ENCODE measurements at regions not wholly inside any gene's neighbourhood (a gene's known extent, or its start where the extent isn't known, plus 50 kb on each side); places are given as distances from the start of the nearest gene placed in this dataset.
"Not testable (repeated sequence)": the region's sequence is repeated elsewhere in the genome, so short reads cannot be mapped to it uniquely, and the experiment has no call there.

- H3K4me3 ChIP-seq (ENCODE audit: low read depth, low read length) = no peak overlapping the region
- DNase-seq (ENCODE audit: low read depth) = no peak
These were observed 212.8 kb upstream of the CAND1 start for GRCh38 chr12:67056329-67056728.

GRCh38 chr12:67057072-67057471 lies 212.1 kb upstream of the CAND1 start:
- H3K4me3 ChIP-seq (ENCODE audit: low read depth, low read length) = no peak overlapping the region
- no peak for DNase-seq (ENCODE audit: low read depth)

- H3K4me3 ChIP-seq (ENCODE audit: low read depth, low read length) = no peak overlapping the region
- DNase-seq (ENCODE audit: low read depth) = no peak
These were observed 207.0 kb upstream of the CAND1 start for GRCh38 chr12:67062193-67062592.

GRCh38 chr12:67067453-67068203 lies 201.5 kb upstream of the CAND1 start:
- no peak for DNase-seq (ENCODE audit: low read depth)
- no peak overlapping the region for H3K4me3 ChIP-seq (ENCODE audit: low read depth, low read length)

GRCh38 chr12:67068204-67068731 lies 200.9 kb upstream of the CAND1 start:
- H3K4me3 ChIP-seq (ENCODE audit: low read depth, low read length) = peak overlapping the region; percentile 51
- no peak for DNase-seq (ENCODE audit: low read depth)

GRCh38 chr12:67068761-67069450 lies 200.3 kb upstream of the CAND1 start:
- no peak for DNase-seq (ENCODE audit: low read depth)
- H3K4me3 ChIP-seq (ENCODE audit: low read depth, low read length) = peak overlapping the region; percentile 52

GRCh38 chr12:67069451-67070306 lies 199.5 kb upstream of the CAND1 start:
- DNase-seq (ENCODE audit: low read depth) = no peak

GRCh38 chr12:67070307-67070600 lies 198.9 kb upstream of the CAND1 start:
- no peak overlapping the region for H3K4me3 ChIP-seq (ENCODE audit: low read depth, low read length)
- no peak for DNase-seq (ENCODE audit: low read depth)

More at GRCh38 chr12:67069451-67070306, 199.5 kb upstream of the CAND1 start:
- H3K4me3 ChIP-seq (ENCODE audit: low read depth, low read length) = peak overlapping the region; percentile 52

- no peak for DNase-seq (ENCODE audit: low read depth)
- H3K4me3 ChIP-seq (ENCODE audit: low read depth, low read length) = no peak overlapping the region
These were observed 198.6 kb upstream of the CAND1 start for GRCh38 chr12:67070604-67071003.

GRCh38 chr12:67072281-67072680 lies 196.9 kb upstream of the CAND1 start:
- not testable (repeated sequence) for H3K4me3 ChIP-seq (ENCODE audit: low read depth, low read length); DNase-seq (ENCODE audit: low read depth)

- no peak overlapping the region for H3K4me3 ChIP-seq (ENCODE audit: low read depth, low read length)
- no peak for DNase-seq (ENCODE audit: low read depth)
These were observed 195.8 kb upstream of the CAND1 start for GRCh38 chr12:67073336-67073735.

GRCh38 chr12:67074072-67074471 lies 195.1 kb upstream of the CAND1 start:
- no peak overlapping the region for H3K4me3 ChIP-seq (ENCODE audit: low read depth, low read length)
- DNase-seq (ENCODE audit: low read depth) = no peak

- no peak for DNase-seq (ENCODE audit: low read depth)
- H3K4me3 ChIP-seq (ENCODE audit: low read depth, low read length) = no peak overlapping the region
These were observed 191.5 kb upstream of the CAND1 start for GRCh38 chr12:67077617-67078016.

GRCh38 chr12:67078957-67079356 lies 190.2 kb upstream of the CAND1 start:
- no peak for DNase-seq (ENCODE audit: low read depth)
- no peak overlapping the region for H3K4me3 ChIP-seq (ENCODE audit: low read depth, low read length)

GRCh38 chr12:67080637-67081036 lies 188.5 kb upstream of the CAND1 start:
- no peak for DNase-seq (ENCODE audit: low read depth)
- H3K4me3 ChIP-seq (ENCODE audit: low read depth, low read length) = no peak overlapping the region

- H3K4me3 ChIP-seq (ENCODE audit: low read depth, low read length) = no peak overlapping the region
- DNase-seq (ENCODE audit: low read depth) = no peak
These were observed 186.9 kb upstream of the CAND1 start for GRCh38 chr12:67082221-67082620.

GRCh38 chr12:67085699-67086098 lies 183.5 kb upstream of the CAND1 start:
- no peak for DNase-seq (ENCODE audit: low read depth)
- H3K4me3 ChIP-seq (ENCODE audit: low read depth, low read length) = no peak overlapping the region

- DNase-seq (ENCODE audit: low read depth) = no peak
- H3K4me3 ChIP-seq (ENCODE audit: low read depth, low read length) = no peak overlapping the region
These were observed 183.0 kb upstream of the CAND1 start for GRCh38 chr12:67086116-67086515.

GRCh38 chr12:67088401-67089118 lies 180.6 kb upstream of the CAND1 start:
- H3K4me3 ChIP-seq (ENCODE audit: low read depth, low read length) = no peak overlapping the region

More at GRCh38 chr12:67088401-67089118, 180.6 kb upstream of the CAND1 start:
- DNase-seq (ENCODE audit: low read depth) = no peak
